H9 (cell line): ENCODE measurements at regions not wholly inside any gene's neighbourhood (a gene's known extent, or its start where the extent isn't known, plus 50 kb on each side); places are given as distances from the start of the nearest gene placed in this dataset.

Experiments
- DNase-seq: peaks from one replicate; pipeline ENCODE4 v3.0.0-alpha.2; 2017
- H2AFZ ChIP-seq: one replicate; pipeline ENCODE4 v1.6.1; 2013; ENCODE audit warnings: mild to moderate bottlenecking, low read length, control low read depth, moderate library complexity
- H2AK5ac ChIP-seq: 2 replicates; pipeline ENCODE4 v1.6.1; 2013; ENCODE audit warnings: low read length, control low read depth, mixed read lengths; ENCODE audit not compliant: insufficient read length
- H2BK120ac ChIP-seq: one replicate; pipeline ENCODE4 v1.6.1; 2013; ENCODE audit warnings: low read depth, mild to moderate bottlenecking, low read length, control low read depth, inconsistent platforms; ENCODE audit not compliant: poor library complexity, severe bottlenecking
- H2BK12ac ChIP-seq: 2 replicates; pipeline ENCODE4 v1.6.1; 2013; ENCODE audit warnings: low read length, control low read depth, mixed read lengths, low read depth; ENCODE audit not compliant: insufficient read length
- H2BK15ac ChIP-seq: 2 replicates; pipeline ENCODE4 v1.6.1; 2013; ENCODE audit warnings: low read depth, low read length, control low read depth
- H2BK20ac ChIP-seq: one replicate; pipeline ENCODE4 v1.6.1; 2013; ENCODE audit warnings: low read depth, mild to moderate bottlenecking, low read length, control low read depth, inconsistent platforms; ENCODE audit not compliant: poor library complexity, severe bottlenecking
- H2BK5ac ChIP-seq: 2 replicates; pipeline ENCODE4 v1.6.1; 2013; ENCODE audit warnings: low read length, control low read depth, mixed read lengths; ENCODE audit not compliant: insufficient read length
- H3K14ac ChIP-seq: 2 replicates; pipeline ENCODE4 v1.6.1; 2013; ENCODE audit warnings: low read length, control low read depth; ENCODE audit not compliant: insufficient read depth
- H3K18ac ChIP-seq: 2 replicates; pipeline ENCODE4 v1.6.1; 2013; ENCODE audit warnings: low read depth, mild to moderate bottlenecking, mixed read lengths, low read length, control low read depth; ENCODE audit not compliant: insufficient read length
- H3K23ac ChIP-seq: 2 replicates; pipeline ENCODE4 v1.6.1; 2013; ENCODE audit warnings: low read length, control low read depth, mixed read lengths, low read depth; ENCODE audit not compliant: insufficient read length
- H3K23me2 ChIP-seq: 2 replicates; pipeline ENCODE4 v1.6.1; 2013; ENCODE audit warnings: low read depth, mild to moderate bottlenecking, mixed read lengths, low read length, control low read depth; ENCODE audit not compliant: insufficient read length, poor library complexity, severe bottlenecking
- H3K27ac ChIP-seq: 2 replicates; pipeline ENCODE4 v1.5.1; 2013; ENCODE audit warnings: low read length, control low read depth, mixed read lengths, low read depth; ENCODE audit not compliant: insufficient read length
- H3K27me3 ChIP-seq: 2 replicates; pipeline ENCODE4 v1.6.1; 2013; ENCODE audit warnings: low read length, control low read depth, inconsistent platforms; ENCODE audit not compliant: insufficient read depth
- H3K4ac ChIP-seq: 2 replicates; pipeline ENCODE4 v1.6.1; 2013; ENCODE audit warnings: low read depth, mild to moderate bottlenecking, control low read depth, inconsistent platforms, low read length, moderate library complexity
- H3K4me1 ChIP-seq: 2 replicates; pipeline ENCODE4 v1.6.1; 2013; ENCODE audit warnings: low read length, control low read depth, inconsistent platforms; ENCODE audit not compliant: insufficient read depth
- H3K4me2 ChIP-seq: 2 replicates; pipeline ENCODE4 v1.6.1; 2013; ENCODE audit warnings: low read length, control low read depth, mixed read lengths; ENCODE audit not compliant: insufficient read length, insufficient read depth
- H3K56ac ChIP-seq: 2 replicates; pipeline ENCODE4 v1.6.1; 2013; ENCODE audit warnings: low read depth, mild to moderate bottlenecking, mixed read lengths, low read length, control low read depth; ENCODE audit not compliant: insufficient read length
- H3K79me1 ChIP-seq: 2 replicates; pipeline ENCODE4 v1.6.1; 2013; ENCODE audit warnings: low read depth, mild to moderate bottlenecking, moderate library complexity, low read length, control low read depth, inconsistent platforms; ENCODE audit not compliant: insufficient read depth, poor library complexity, severe bottlenecking
- H3K79me2 ChIP-seq: 2 replicates; pipeline ENCODE4 v1.6.1; 2013; ENCODE audit warnings: low read length, control low read depth, inconsistent platforms; ENCODE audit not compliant: insufficient read depth
- H3K9ac ChIP-seq: 2 replicates; pipeline ENCODE4 v1.6.1; 2013; ENCODE audit warnings: low read length, control low read depth, mixed read lengths; ENCODE audit not compliant: insufficient read length; ENCODE audit errors: extremely low read depth
- H3K9me3 ChIP-seq: one replicate; pipeline ENCODE4 v1.6.1; 2013; ENCODE audit warnings: low read depth, low read length, inconsistent platforms; ENCODE audit not compliant: control insufficient read depth
- H3T11ph ChIP-seq: one replicate; pipeline ENCODE4 v1.6.1; 2013; ENCODE audit warnings: mild to moderate bottlenecking, low read length, control low read depth, inconsistent platforms
- H4K20me1 ChIP-seq: one replicate; pipeline ENCODE4 v1.6.1; 2013; ENCODE audit not compliant: control insufficient read depth, insufficient read length, insufficient read depth
- H4K5ac ChIP-seq: 2 replicates; pipeline ENCODE4 v1.6.1; 2013; ENCODE audit warnings: low read depth, mild to moderate bottlenecking, mixed read lengths, low read length, control low read depth; ENCODE audit not compliant: insufficient read length
- H4K8ac ChIP-seq: replicated peaks from 2 replicates; pipeline ENCODE4 v1.6.1; 2013; ENCODE audit warnings: low read length, control low read depth, mixed read lengths, low read depth; ENCODE audit not compliant: insufficient read length
- H4K91ac ChIP-seq: 2 replicates; pipeline ENCODE4 v1.6.1; 2013; ENCODE audit warnings: low read depth, mild to moderate bottlenecking, moderate library complexity, mixed read lengths, low read length, control low read depth; ENCODE audit not compliant: insufficient read length
- H3K27ac Mint-ChIP-seq, 3 experiments: 2 replicates in 2 of 3; 3 replicates in 1 of 3; pipeline ENCODE4 v1.8.0; 2020 to 2021; ENCODE audit warnings: mixed read lengths in 3 of 3, mild to moderate bottlenecking in 1 of 3, moderate library complexity in 1 of 3
- H3K27me3 Mint-ChIP-seq: 2 replicates; pipeline ENCODE4 v1.8.0; 2021; ENCODE audit warnings: low read depth, mild to moderate bottlenecking, moderate library complexity, mixed read lengths
- H3K36me3 Mint-ChIP-seq, 3 experiments: 2 replicates in 2 of 3; 3 replicates in 1 of 3; pipeline ENCODE4 v1.8.0; 2020 to 2021; ENCODE audit warnings: low read depth in 3 of 3, mixed read lengths in 3 of 3; ENCODE audit not compliant: insufficient read depth in 1 of 3
- H3K4me1 Mint-ChIP-seq, 2 experiments: 2 replicates each; pipeline ENCODE4 v1.8.0; 2020; ENCODE audit warnings: mixed read lengths in 2 of 2
- H3K4me3 Mint-ChIP-seq, 2 experiments: 2 replicates in 1 of 2; 3 replicates in 1 of 2; pipeline ENCODE4 v1.8.0; 2020 to 2021; ENCODE audit warnings: mild to moderate bottlenecking in 2 of 2, mixed read lengths in 2 of 2, moderate library complexity in 1 of 2
- H3K9me3 Mint-ChIP-seq, 2 experiments: 2 replicates in 1 of 2; 3 replicates in 1 of 2; pipeline ENCODE4 v1.8.0; 2020; ENCODE audit warnings: mild to moderate bottlenecking in 2 of 2, mixed read lengths in 2 of 2, moderate library complexity in 1 of 2
- WGBS: extraction: QIAGEN DNeasy Blood & Tissue Kit; methylation state at CpG from one replicate; pipeline ENCODE4 v1.1.7; 2013; ENCODE audit warnings: missing lambda C conversion rate, low lambda C conversion rate, mixed read lengths; ENCODE audit not compliant: insufficient read length; ENCODE audit errors: extremely low coverage; 5-methylcytosine and 5-hydroxymethylcytosine counted together
- TF ChIP-seq, protein P1 (sequence below): fragments of 200-600 bp; sonication (generic); conservative IDR thresholded peaks from 3 replicates; pipeline ENCODE4 v1.8.0; 2021; ENCODE audit warnings: antibody characterized with exemption, mild to moderate bottlenecking

GRCh38 chr1:244106837-244107493, 55.9 kb downstream of the ZBTB18 start:
- Histone ChIP-seq H2BK12ac (no peak overlapping the region), H2AK5ac (no peak overlapping the region), H2BK120ac (no peak overlapping the region), H2BK5ac (no peak overlapping the region), H3K9me3 (no peaks in the 10 kb centered on the region), H3K4me1 (no peaks in the 10 kb centered on the region), H3K23me2 (no peaks in the 10 kb centered on the region), H3K79me1 (no peaks in the 10 kb centered on the region), H4K5ac (no peak overlapping the region), H3K14ac (no peak overlapping the region), H3K4ac (no peak overlapping the region), H3K27me3 (no peaks in the 10 kb centered on the region), H2AFZ (no peak overlapping the region), H4K8ac (no peak overlapping the region), H3K27ac (no peak overlapping the region), H2BK20ac (no peak overlapping the region), H3K4me2 (no peak overlapping the region), H2BK15ac (no peak overlapping the region), H3T11ph (no peak overlapping the region), H4K91ac (no peak overlapping the region), H3K18ac (no peak overlapping the region), H3K79me2 (no peaks in the 10 kb centered on the region), H3K56ac (no peak overlapping the region), H3K23ac (no peak overlapping the region), H4K20me1 (no peaks in the 10 kb centered on the region), H3K9ac (no peak overlapping the region)
- no peak overlapping the region for H3K27ac Mint-ChIP-seq
- H3K36me3 Mint-ChIP-seq = no peaks in the 10 kb centered on the region
- H3K4me1 Mint-ChIP-seq = no peaks in the 10 kb centered on the region
- H3K9me3 Mint-ChIP-seq = no peaks in the 10 kb centered on the region
- no peak for DNase-seq
- H3K27me3 Mint-ChIP-seq = no peaks in the 10 kb centered on the region
- no peak overlapping the region for H3K4me3 Mint-ChIP-seq
- no CpG with 5 or more reads among the region's 8 CpGs for WGBS
- TF ChIP-seq, protein P1, sequence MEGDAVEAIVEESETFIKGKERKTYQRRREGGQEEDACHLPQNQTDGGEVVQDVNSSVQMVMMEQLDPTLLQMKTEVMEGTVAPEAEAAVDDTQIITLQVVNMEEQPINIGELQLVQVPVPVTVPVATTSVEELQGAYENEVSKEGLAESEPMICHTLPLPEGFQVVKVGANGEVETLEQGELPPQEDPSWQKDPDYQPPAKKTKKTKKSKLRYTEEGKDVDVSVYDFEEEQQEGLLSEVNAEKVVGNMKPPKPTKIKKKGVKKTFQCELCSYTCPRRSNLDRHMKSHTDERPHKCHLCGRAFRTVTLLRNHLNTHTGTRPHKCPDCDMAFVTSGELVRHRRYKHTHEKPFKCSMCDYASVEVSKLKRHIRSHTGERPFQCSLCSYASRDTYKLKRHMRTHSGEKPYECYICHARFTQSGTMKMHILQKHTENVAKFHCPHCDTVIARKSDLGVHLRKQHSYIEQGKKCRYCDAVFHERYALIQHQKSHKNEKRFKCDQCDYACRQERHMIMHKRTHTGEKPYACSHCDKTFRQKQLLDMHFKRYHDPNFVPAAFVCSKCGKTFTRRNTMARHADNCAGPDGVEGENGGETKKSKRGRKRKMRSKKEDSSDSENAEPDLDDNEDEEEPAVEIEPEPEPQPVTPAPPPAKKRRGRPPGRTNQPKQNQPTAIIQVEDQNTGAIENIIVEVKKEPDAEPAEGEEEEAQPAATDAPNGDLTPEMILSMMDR = no peak
